SK-N-SH treated with all-trans-retinoic acid at 6 μM for 48 hours (cell line): ENCODE measurements at regions not wholly inside any gene's neighbourhood (a gene's known extent, or its start where the extent isn't known, plus 50 kb on each side); places are given as distances from the start of the nearest gene placed in this dataset.

Experiments
- ATAC-seq: fragments of 200-7000 bp; cut with Tn5 transposase; 3 replicates; pipeline ENCODE4 v1.9.1; 2020; ENCODE audit warnings: mild to moderate bottlenecking, moderate library complexity
- ARNTL ChIP-seq: fragments of 450-650 bp; formaldehyde crosslinking; IDR thresholded peaks from 2 replicates; pipeline ENCODE4 v1.5.0; 2020; ENCODE audit warnings: low read depth, mild to moderate bottlenecking, moderate library complexity, borderline replicate concordance
- BACH2 ChIP-seq: fragments of 250-450 bp; sonication (Bioruptor Pico); IDR thresholded peaks from 2 replicates; pipeline ENCODE4 v1.9.0; 2021; ENCODE audit warnings: mild to moderate bottlenecking, borderline replicate concordance
- CREB5 ChIP-seq: fragments of 250-450 bp; sonication (Bioruptor Pico); IDR thresholded peaks from 2 replicates; pipeline ENCODE4 v1.5.1; 2020; ENCODE audit warnings: low read depth, mild to moderate bottlenecking, moderate library complexity
- CSDC2 ChIP-seq: fragments of 250-450 bp; sonication (Bioruptor Pico); IDR thresholded peaks from 2 replicates; pipeline ENCODE4 v1.5.0; 2020; ENCODE audit warnings: mild to moderate bottlenecking, moderate library complexity
- CSRNP3 ChIP-seq: fragments of 250-450 bp; sonication (Bioruptor Pico); IDR thresholded peaks from 2 replicates; pipeline ENCODE4 v1.5.1; 2021; ENCODE audit warnings: mild to moderate bottlenecking, moderate library complexity
- ESRRG ChIP-seq: fragments of 250-450 bp; sonication (Bioruptor Pico); IDR thresholded peaks from 2 replicates; pipeline ENCODE4 v1.6.1; 2021; ENCODE audit warnings: mild to moderate bottlenecking
- GLIS3 ChIP-seq: fragments of 250-450 bp; sonication (Bioruptor Pico); IDR thresholded peaks from 2 replicates; pipeline ENCODE4 v1.5.0; 2020; ENCODE audit warnings: mild to moderate bottlenecking, moderate library complexity
- ISL1 ChIP-seq: fragments of 250-450 bp; sonication (Bioruptor Pico); IDR thresholded peaks from 2 replicates; pipeline ENCODE4 v2.1.2; 2022; ENCODE audit warnings: mild to moderate bottlenecking, moderate library complexity
- OSR1 ChIP-seq: fragments of 250-450 bp; sonication (Bioruptor Pico); IDR thresholded peaks from 2 replicates; pipeline ENCODE4 v1.8.0; 2022; ENCODE audit warnings: moderate library complexity, mild to moderate bottlenecking, inconsistent platforms
- PATZ1 ChIP-seq: fragments of 250-450 bp; sonication (Bioruptor Pico); IDR thresholded peaks from 2 replicates; pipeline ENCODE4 v1.8.0; 2020; ENCODE audit warnings: mild to moderate bottlenecking, moderate library complexity, borderline replicate concordance
- POU6F1 ChIP-seq: fragments of 250-450 bp; sonication (Bioruptor Pico); IDR thresholded peaks from 2 replicates; pipeline ENCODE4 v1.8.0; 2021; ENCODE audit warnings: low read depth, mild to moderate bottlenecking, moderate library complexity, borderline replicate concordance
- RARB ChIP-seq: fragments of 250-450 bp; sonication (Bioruptor Pico); IDR thresholded peaks from 2 replicates; pipeline ENCODE4 v1.8.0; 2021; ENCODE audit warnings: mild to moderate bottlenecking, moderate library complexity
- SNAI2 ChIP-seq: fragments of 250-450 bp; sonication (Bioruptor Pico); IDR thresholded peaks from 2 replicates; pipeline ENCODE4 v1.5.0; 2020; ENCODE audit warnings: mild to moderate bottlenecking, moderate library complexity
- TCF4 ChIP-seq: fragments of 250-450 bp; sonication (Bioruptor Pico); IDR thresholded peaks from 2 replicates; pipeline ENCODE4 v1.8.0; 2021; ENCODE audit warnings: mild to moderate bottlenecking, moderate library complexity, borderline replicate concordance
- TOX ChIP-seq: fragments of 250-450 bp; sonication (Bioruptor Pico); IDR thresholded peaks from 2 replicates; pipeline ENCODE4 v1.8.0; 2021; ENCODE audit warnings: mild to moderate bottlenecking, moderate library complexity, borderline replicate concordance
- ZC3H10 ChIP-seq: fragments of 250-450 bp; sonication (Bioruptor Pico); IDR thresholded peaks from 2 replicates; pipeline ENCODE4 v1.5.1; 2021; ENCODE audit warnings: mild to moderate bottlenecking, moderate library complexity
- ZFP30 ChIP-seq: fragments of 450-650 bp; formaldehyde crosslinking; IDR thresholded peaks from 2 replicates; pipeline ENCODE4 v1.5.0; 2022; ENCODE audit warnings: mild to moderate bottlenecking, moderate library complexity
- ZNF565 ChIP-seq: fragments of 450-650 bp; formaldehyde crosslinking; conservative IDR thresholded peaks from 2 replicates; pipeline ENCODE4 v1.5.0; 2020; ENCODE audit warnings: low read depth, mild to moderate bottlenecking, moderate library complexity
- ZNF70 ChIP-seq: fragments of 450-650 bp; formaldehyde crosslinking; IDR thresholded peaks from 2 replicates; pipeline ENCODE4 v1.5.0; 2020; ENCODE audit warnings: mild to moderate bottlenecking, moderate library complexity
- ZNF8 ChIP-seq: fragments of 450-650 bp; formaldehyde crosslinking; IDR thresholded peaks from 2 replicates; pipeline ENCODE4 v1.5.0; 2020; ENCODE audit warnings: mild to moderate bottlenecking, moderate library complexity
- TF ChIP-seq, protein P1 (sequence below): fragments of 250-450 bp; sonication (Bioruptor Pico); IDR thresholded peaks from 2 replicates; pipeline ENCODE4 v1.5.0; 2020; ENCODE audit warnings: mild to moderate bottlenecking, moderate library complexity

GRCh38 chr15:81987628-81988027, 58.2 kb downstream of the MEX3B start:
- no peak for ATAC-seq
- TF ChIP-seq CSDC2 (CRISPR knock-in tag) (no peak), CREB5 (CRISPR knock-in tag) (no peak), ARNTL (CRISPR knock-in tag) (no peak), CSRNP3 (CRISPR knock-in tag) (no peak), ZNF70 (no peak), ISL1 (no peak)
- TF ChIP-seq, all 23 proteins: peak for 0

DNA sequence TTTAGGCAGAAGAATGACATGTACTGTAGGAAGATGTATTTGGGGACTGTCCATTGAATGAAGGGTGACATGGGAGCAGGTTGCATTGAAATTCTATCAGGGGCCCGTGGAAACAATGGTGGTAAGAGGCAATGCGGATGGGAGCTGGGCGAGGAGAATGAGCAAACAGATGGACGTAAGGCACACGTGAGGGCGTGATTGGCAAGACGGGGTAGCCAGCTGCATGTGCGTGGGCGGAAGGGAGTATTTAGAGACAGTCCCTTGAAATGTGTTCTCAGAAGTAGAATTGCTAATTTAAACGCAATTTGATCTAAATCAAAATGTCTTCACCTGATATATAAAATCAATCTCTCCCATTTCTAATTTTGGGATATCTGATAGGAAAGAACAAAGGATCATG, 62.3 kb downstream of the MEX3B start:
- ATAC-seq = no peak
- TF ChIP-seq BACH2 (no peak), OSR1 (CRISPR knock-in tag) (no peak), TCF4 (CRISPR knock-in tag) (no peak), POU6F1 (CRISPR knock-in tag) (no peak), RARB (CRISPR knock-in tag) (no peak), ESRRG (CRISPR knock-in tag) (no peak), ZC3H10 (CRISPR knock-in tag) (no peak), PATZ1 (CRISPR knock-in tag) (no peak), SNAI2 (CRISPR knock-in tag) (no peak), ZNF565 (CRISPR knock-in tag) (no peak), TOX (CRISPR knock-in tag) (no peak), ZNF8 (CRISPR knock-in tag) (no peak), CSDC2 (CRISPR knock-in tag) (no peak), ZFP30 (no peak), ZNF70 (no peak), ISL1 (no peak), ARNTL (CRISPR knock-in tag) (no peak), GLIS3 (no peak)
- TF ChIP-seq, protein P1, sequence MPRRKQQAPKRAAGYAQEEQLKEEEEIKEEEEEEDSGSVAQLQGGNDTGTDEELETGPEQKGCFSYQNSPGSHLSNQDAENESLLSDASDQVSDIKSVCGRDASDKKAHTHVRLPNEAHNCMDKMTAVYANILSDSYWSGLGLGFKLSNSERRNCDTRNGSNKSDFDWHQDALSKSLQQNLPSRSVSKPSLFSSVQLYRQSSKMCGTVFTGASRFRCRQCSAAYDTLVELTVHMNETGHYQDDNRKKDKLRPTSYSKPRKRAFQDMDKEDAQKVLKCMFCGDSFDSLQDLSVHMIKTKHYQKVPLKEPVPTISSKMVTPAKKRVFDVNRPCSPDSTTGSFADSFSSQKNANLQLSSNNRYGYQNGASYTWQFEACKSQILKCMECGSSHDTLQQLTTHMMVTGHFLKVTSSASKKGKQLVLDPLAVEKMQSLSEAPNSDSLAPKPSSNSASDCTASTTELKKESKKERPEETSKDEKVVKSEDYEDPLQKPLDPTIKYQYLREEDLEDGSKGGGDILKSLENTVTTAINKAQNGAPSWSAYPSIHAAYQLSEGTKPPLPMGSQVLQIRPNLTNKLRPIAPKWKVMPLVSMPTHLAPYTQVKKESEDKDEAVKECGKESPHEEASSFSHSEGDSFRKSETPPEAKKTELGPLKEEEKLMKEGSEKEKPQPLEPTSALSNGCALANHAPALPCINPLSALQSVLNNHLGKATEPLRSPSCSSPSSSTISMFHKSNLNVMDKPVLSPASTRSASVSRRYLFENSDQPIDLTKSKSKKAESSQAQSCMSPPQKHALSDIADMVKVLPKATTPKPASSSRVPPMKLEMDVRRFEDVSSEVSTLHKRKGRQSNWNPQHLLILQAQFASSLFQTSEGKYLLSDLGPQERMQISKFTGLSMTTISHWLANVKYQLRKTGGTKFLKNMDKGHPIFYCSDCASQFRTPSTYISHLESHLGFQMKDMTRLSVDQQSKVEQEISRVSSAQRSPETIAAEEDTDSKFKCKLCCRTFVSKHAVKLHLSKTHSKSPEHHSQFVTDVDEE (CRISPR knock-in tag) = no peak

DNA sequence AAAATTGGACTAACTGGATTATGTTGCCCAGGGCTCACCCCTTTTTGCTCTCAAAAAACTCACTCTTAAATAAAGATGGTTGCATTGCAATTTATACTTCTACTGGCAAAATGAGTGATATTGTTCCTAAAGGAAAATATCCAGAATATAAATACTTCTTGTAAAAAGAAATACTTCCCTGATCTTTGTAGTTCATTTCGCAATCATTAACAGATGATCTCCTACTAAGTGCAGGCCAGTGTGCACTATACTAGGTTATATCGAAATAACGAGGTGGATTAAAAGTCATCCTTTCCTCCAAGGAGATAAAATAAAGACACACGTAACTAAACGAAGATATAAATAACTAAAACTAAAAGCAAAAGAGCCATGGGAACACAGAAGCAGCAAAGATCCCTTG, 63.0 kb downstream of the MEX3B start:
- no peak for TF ChIP-seq PATZ1 (CRISPR knock-in tag)
- no peak for ATAC-seq
